HAP-1 (cell line): ENCODE measurements at regions not wholly inside any gene's neighbourhood (a gene's known extent, or its start where the extent isn't known, plus 50 kb on each side); places are given as distances from the start of the nearest gene placed in this dataset.

ENCODE experiments used
- DNase-seq, 2 experiments: peaks; one replicate each; pipeline ENCODE4 v3.0.0-alpha.2; 2016 to 2020; ENCODE audit warnings: low spot score in 2 of 2
- H3K27me3 ChIP-seq: fragments of 250-450 bp; sonication (Bioruptor Pico); 2 replicates; pipeline ENCODE4 v1.5.1; 2020; ENCODE audit warnings: low read depth, mild to moderate bottlenecking, moderate library complexity
- H3K36me3 ChIP-seq: fragments of 250-450 bp; sonication (Bioruptor Pico); replicated peaks from 2 replicates; pipeline ENCODE4 v1.5.1; 2020; ENCODE audit warnings: mild to moderate bottlenecking
- H3K4me1 ChIP-seq: fragments of 250-450 bp; sonication (Bioruptor Pico); 2 replicates; pipeline ENCODE4 v1.5.1; 2020; ENCODE audit warnings: mild to moderate bottlenecking
- H3K4me3 ChIP-seq: fragments of 250-450 bp; sonication (Bioruptor Pico); 2 replicates; pipeline ENCODE4 v1.5.1; 2020; ENCODE audit warnings: mild to moderate bottlenecking, moderate library complexity
- H3K9me3 ChIP-seq: fragments of 250-450 bp; sonication (Bioruptor Pico); 2 replicates; pipeline ENCODE4 v1.5.1; 2020; ENCODE audit warnings: mild to moderate bottlenecking, moderate library complexity
- in situ Hi-C: fragments of 300-500 bp; cut with MboI; formaldehyde crosslinking; loops from 3 replicates; pipeline ENCODE4 v1.14.3; 2020; ENCODE audit warnings: low sequenced_read_pairs, inconsistent platforms, mixed read lengths

DNA sequence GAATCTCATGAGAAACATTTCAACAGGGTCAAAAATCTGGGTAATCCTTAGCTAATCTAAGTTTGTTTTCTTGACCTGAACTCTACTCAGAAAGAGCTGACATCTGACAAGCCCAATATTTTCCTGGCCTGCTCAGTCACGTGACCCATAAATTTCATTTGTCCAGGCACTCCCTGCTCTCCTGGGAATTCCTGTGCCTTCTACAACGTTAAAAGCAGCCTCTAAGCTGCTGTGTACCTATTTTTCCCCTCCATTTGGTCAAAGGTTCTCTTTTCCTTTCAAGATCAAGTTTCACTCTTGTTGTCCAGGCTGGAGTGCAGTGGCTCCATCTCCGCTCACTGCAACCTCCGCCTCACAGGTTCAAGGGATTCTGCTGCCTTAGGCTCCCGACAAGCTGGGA is 148.8 kb upstream of the ABCA1 start:
- no peaks in the 10 kb centered on the region for H3K9me3 ChIP-seq
- no peak for DNase-seq
- no peaks in the 10 kb centered on the region for H3K27me3 ChIP-seq
- H3K36me3 ChIP-seq = no peaks in the 10 kb centered on the region
- in situ Hi-C loops = no loop called here
- no peaks in the 10 kb centered on the region for H3K4me1 ChIP-seq
- H3K4me3 ChIP-seq = no peak overlapping the region

- H3K4me3 ChIP-seq = no peak overlapping the region
- no peaks in the 10 kb centered on the region for H3K27me3 ChIP-seq
- H3K36me3 ChIP-seq = no peaks in the 10 kb centered on the region
- H3K4me1 ChIP-seq = no peaks in the 10 kb centered on the region
- no peaks in the 10 kb centered on the region for H3K9me3 ChIP-seq
- DNase-seq = no peak
- in situ Hi-C loops = no loop called here
Measured at GRCh38 chr9:105079457-105079856, 151.5 kb upstream of the ABCA1 start.

DNA sequence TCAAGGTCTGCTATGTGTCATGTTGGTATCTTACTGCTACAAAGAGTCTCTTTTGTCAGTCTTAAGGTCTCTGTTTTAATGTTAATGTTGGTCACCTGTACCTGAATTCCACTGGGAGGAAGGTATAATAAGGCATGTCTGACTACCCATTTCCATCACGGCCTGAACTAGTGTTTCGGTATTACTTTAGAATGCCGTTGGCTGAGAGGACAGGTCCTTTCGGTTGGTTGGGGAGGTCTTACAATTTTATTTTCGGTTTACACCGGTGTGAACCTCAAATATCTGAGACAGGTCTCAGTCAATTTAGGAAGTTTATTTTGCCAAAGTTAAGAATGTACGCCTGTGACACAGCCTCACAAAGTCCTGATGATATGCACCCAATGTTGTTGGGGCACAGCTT is 154.9 kb upstream of the ABCA1 start:
- H3K9me3 ChIP-seq = no peaks in the 10 kb centered on the region
- H3K36me3 ChIP-seq = no peaks in the 10 kb centered on the region
- no peak overlapping the region for H3K4me3 ChIP-seq
- no peaks in the 10 kb centered on the region for H3K27me3 ChIP-seq
- in situ Hi-C loops = no loop called here
- H3K4me1 ChIP-seq = no peaks in the 10 kb centered on the region
- DNase-seq = no peak

- H3K36me3 ChIP-seq = no peaks in the 10 kb centered on the region
- H3K9me3 ChIP-seq = no peaks in the 10 kb centered on the region
- DNase-seq = no peak
- H3K27me3 ChIP-seq = no peaks in the 10 kb centered on the region
- in situ Hi-C loops = no loop called here
- H3K4me3 ChIP-seq = no peak overlapping the region
- no peaks in the 10 kb centered on the region for H3K4me1 ChIP-seq
Measured at GRCh38 chr9:105083256-105083655, 155.3 kb upstream of the ABCA1 start.

GRCh38 chr9:105087910-105088898 is 156.2 kb upstream of the SLC44A1 start:
- Histone ChIP-seq H3K4me3 (no peak overlapping the region), H3K9me3 (no peaks in the 10 kb centered on the region), H3K36me3 (no peaks in the 10 kb centered on the region), H3K4me1 (no peaks in the 10 kb centered on the region), H3K27me3 (no peaks in the 10 kb centered on the region)
- no peak for DNase-seq
- in situ Hi-C loops = no loop called here

- Histone ChIP-seq H3K9me3 (no peaks in the 10 kb centered on the region), H3K27me3 (no peaks in the 10 kb centered on the region), H3K4me1 (peaks cover 3% of the 10 kb centered on the region; the same call in 1 of the 2 replicates), H3K36me3 (no peaks in the 10 kb centered on the region), H3K4me3 (no peak overlapping the region)
- in situ Hi-C loops = no loop called here
- no peak for DNase-seq
Measured at GRCh38 chr9:105089874-105090273, 154.6 kb upstream of the SLC44A1 start.

GRCh38 chr9:105091004-105091640 is 153.3 kb upstream of the SLC44A1 start:
- Histone ChIP-seq H3K36me3 (no peaks in the 10 kb centered on the region), H3K9me3 (no peaks in the 10 kb centered on the region), H3K4me1 (peaks cover 3% of the 10 kb centered on the region; the same call in 1 of the 2 replicates), H3K27me3 (no peaks in the 10 kb centered on the region), H3K4me3 (no peak overlapping the region)
- in situ Hi-C loops = no loop called here
- DNase-seq = no peak

DNA sequence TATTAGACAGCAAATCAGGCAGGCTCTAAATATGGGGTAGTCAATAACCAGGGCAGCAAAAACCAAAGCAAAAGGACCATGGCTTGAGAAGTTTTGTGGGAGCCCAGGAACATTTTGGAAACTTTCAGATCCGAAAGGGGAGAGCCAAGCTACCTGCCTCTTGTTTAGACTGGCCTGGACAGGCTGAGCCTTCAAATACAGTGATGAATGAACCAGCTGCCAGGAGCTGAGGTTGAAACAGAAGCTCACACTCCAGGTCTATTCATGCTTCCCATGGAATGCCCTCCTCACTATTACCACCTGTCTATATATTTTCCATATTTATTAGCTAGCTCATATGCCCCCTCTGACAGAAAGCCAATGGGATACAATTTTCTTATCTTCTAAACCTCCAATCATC is 150.8 kb upstream of the SLC44A1 start:
- in situ Hi-C loops = no loop called here
- H3K9me3 ChIP-seq = no peaks in the 10 kb centered on the region
- H3K27me3 ChIP-seq = no peaks in the 10 kb centered on the region
- H3K4me3 ChIP-seq = no peak overlapping the region
- no peaks in the 10 kb centered on the region for H3K36me3 ChIP-seq
- no peak for DNase-seq
- peaks cover 3% of the 10 kb centered on the region; the same call in 1 of the 2 replicates for H3K4me1 ChIP-seq

GRCh38 chr9:105098370-105098769 is 146.1 kb upstream of the SLC44A1 start:
- Histone ChIP-seq H3K4me3 (no peak overlapping the region), H3K36me3 (no peaks in the 10 kb centered on the region), H3K4me1 (peaks cover 3% of the 10 kb centered on the region; the same call in 1 of the 2 replicates), H3K9me3 (no peaks in the 10 kb centered on the region), H3K27me3 (no peaks in the 10 kb centered on the region)
- in situ Hi-C loops = no loop called here
- no peak for DNase-seq

DNA sequence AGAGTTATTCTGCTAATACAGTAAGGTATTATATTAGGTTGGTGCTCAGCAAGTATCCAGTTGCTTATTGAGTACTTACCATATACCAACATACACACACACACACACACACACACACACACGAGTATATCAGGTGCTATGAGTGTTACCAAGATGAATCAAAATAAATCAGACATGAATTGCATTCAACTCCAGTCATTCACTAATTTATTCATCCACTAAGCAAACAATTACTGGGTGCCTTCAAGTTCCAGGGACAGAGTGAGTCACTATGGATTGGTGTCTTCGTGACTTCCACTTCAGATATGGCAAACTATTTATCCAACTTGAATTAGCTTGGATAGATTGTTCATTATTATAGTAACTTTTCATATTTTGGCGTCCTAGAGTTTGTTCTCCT is 140.7 kb upstream of the SLC44A1 start:
- Histone ChIP-seq H3K27me3 (no peaks in the 10 kb centered on the region), H3K4me1 (no peaks in the 10 kb centered on the region), H3K4me3 (no peak overlapping the region), H3K9me3 (no peaks in the 10 kb centered on the region), H3K36me3 (no peaks in the 10 kb centered on the region)
- in situ Hi-C loops = no loop called here
- DNase-seq = no peak

DNA sequence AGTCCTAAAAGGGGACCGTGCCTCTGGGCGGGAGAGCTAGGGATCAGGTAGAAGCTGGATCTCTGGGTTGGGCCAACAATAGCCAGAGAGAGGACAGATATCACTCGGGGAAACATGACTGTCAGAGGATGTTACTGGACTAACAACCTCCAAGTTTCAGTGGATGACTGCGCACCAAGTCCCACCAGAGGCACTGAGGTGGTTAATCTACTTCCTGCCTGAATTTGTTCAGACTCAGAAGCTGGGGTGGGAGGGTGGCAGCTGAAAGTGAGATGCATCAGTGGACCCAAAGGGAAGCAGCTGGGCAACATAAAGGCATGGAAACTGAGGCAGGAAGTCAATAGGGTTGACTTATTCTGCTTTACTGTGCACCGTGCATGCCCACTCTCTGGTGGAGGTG is 130.1 kb upstream of the SLC44A1 start:
- Histone ChIP-seq H3K27me3 (no peaks in the 10 kb centered on the region), H3K4me1 (no peaks in the 10 kb centered on the region), H3K9me3 (no peaks in the 10 kb centered on the region), H3K4me3 (no peak overlapping the region), H3K36me3 (no peaks in the 10 kb centered on the region)
- no peak for DNase-seq
- in situ Hi-C loops = no loop called here

DNA sequence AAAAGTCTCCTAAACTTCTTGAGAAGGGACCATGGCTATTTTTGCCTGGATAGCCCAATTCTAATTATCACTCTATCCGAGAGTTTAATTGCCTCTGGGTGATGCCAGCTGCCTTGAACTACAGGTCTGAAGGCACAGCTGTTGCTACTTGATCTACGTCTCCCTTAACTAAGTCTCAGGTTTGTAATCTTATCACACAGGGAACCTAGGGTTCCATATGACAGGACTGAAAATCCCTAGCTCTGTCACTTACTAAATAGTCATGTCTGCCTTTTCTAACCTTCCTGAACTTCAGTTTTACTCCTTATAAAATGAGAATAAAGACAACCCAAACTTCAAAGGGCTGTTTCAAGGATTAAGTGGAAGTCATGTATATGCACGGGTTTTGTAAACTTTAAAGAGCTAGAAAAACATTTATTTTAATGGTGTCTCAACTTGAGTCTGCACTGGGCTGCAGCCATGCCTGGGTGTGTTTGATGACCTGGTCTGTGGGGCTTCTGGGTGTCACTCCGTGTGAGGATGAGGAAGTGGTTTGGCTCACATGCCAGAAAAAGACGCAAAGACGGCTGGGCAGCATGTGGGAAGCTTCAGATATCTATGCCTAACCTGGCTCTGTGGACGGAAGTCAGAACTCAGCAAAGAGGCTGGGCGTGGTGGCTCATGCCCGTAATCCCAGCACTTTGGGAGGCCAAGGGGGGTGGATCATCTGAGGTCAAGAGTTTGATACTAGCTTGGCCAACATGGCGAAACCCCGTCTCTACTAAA is 129.3 kb upstream of the SLC44A1 start:
- H3K9me3 ChIP-seq = no peaks in the 10 kb centered on the region
- H3K4me1 ChIP-seq = no peaks in the 10 kb centered on the region
- in situ Hi-C loops = no loop called here
- no peak overlapping the region for H3K4me3 ChIP-seq
- no peaks in the 10 kb centered on the region for H3K27me3 ChIP-seq
- H3K36me3 ChIP-seq = no peaks in the 10 kb centered on the region
- no peak for DNase-seq

- Histone ChIP-seq H3K9me3 (no peaks in the 10 kb centered on the region), H3K4me3 (no peak overlapping the region), H3K4me1 (no peaks in the 10 kb centered on the region), H3K27me3 (no peaks in the 10 kb centered on the region), H3K36me3 (no peaks in the 10 kb centered on the region)
- in situ Hi-C loops = no loop called here
- DNase-seq = no peak
Measured at GRCh38 chr9:105116052-105116868, 128.2 kb upstream of the SLC44A1 start.
